ENCODE measurements at regions not wholly inside any gene's neighbourhood (a gene's known extent, or its start where the extent isn't known, plus 50 kb on each side); places are given as distances from the start of the nearest gene placed in this dataset.

GRCh38 chr18:23388357-23388756, 64.7 kb upstream of the RIOK3 start:
- Histone ChIP-seq H3K27me3 (ENCODE audit: control insufficient read depth in 1 of 2, insufficient read depth in 2 of 2, low read length in 2 of 2) (no peaks in the 10 kb centered on the region), H3K4me1 (ENCODE audit: insufficient read depth, low read length) (no peaks in the 10 kb centered on the region), H3K4me3 (ENCODE audit: low read depth in 1 of 2, low read length in 2 of 2) (no peak overlapping the region), H3K9ac (ENCODE audit: low read length) (no peak overlapping the region), H3K27ac (ENCODE audit: low read depth, low read length) (no peak overlapping the region), H3K36me3 (ENCODE audit: insufficient read depth, low read length) (no peaks in the 10 kb centered on the region), H3K9me3 (ENCODE audit: low read length) (no peaks in the 10 kb centered on the region)

- no peak overlapping the region for H3K27ac ChIP-seq (ENCODE audit: low read depth, low read length)
- H3K4me1 ChIP-seq (ENCODE audit: insufficient read depth, low read length): no peaks in the 10 kb centered on the region
- H3K4me3 ChIP-seq (ENCODE audit: low read depth in 1 of 2, low read length in 2 of 2): no peak overlapping the region
- H3K9me3 ChIP-seq (ENCODE audit: low read length): no peaks in the 10 kb centered on the region
- H3K36me3 ChIP-seq (ENCODE audit: insufficient read depth, low read length): no peaks in the 10 kb centered on the region
- no peak overlapping the region for H3K9ac ChIP-seq (ENCODE audit: low read length)
- no peaks in the 10 kb centered on the region for H3K27me3 ChIP-seq (ENCODE audit: control insufficient read depth in 1 of 2, insufficient read depth in 2 of 2, low read length in 2 of 2)
These were observed 61.9 kb upstream of the RIOK3 start for GRCh38 chr18:23391156-23391555.

- H3K4me3 ChIP-seq (ENCODE audit: low read depth in 1 of 2, low read length in 2 of 2): no peak overlapping the region
- no peaks in the 10 kb centered on the region for H3K9me3 ChIP-seq (ENCODE audit: low read length)
- no peaks in the 10 kb centered on the region for H3K4me1 ChIP-seq (ENCODE audit: insufficient read depth, low read length)
- H3K27ac ChIP-seq (ENCODE audit: low read depth, low read length): no peak overlapping the region
- no peaks in the 10 kb centered on the region for H3K27me3 ChIP-seq (ENCODE audit: control insufficient read depth in 1 of 2, insufficient read depth in 2 of 2, low read length in 2 of 2)
- no peak overlapping the region for H3K9ac ChIP-seq (ENCODE audit: low read length)
- no peaks in the 10 kb centered on the region for H3K36me3 ChIP-seq (ENCODE audit: insufficient read depth, low read length)
These were observed 55.2 kb upstream of the RIOK3 start for GRCh38 chr18:23397907-23398306.

- Histone ChIP-seq H3K9ac (ENCODE audit: low read length) (no peak overlapping the region), H3K36me3 (ENCODE audit: insufficient read depth, low read length) (no peaks in the 10 kb centered on the region), H3K4me1 (ENCODE audit: insufficient read depth, low read length) (no peaks in the 10 kb centered on the region), H3K9me3 (ENCODE audit: low read length) (no peaks in the 10 kb centered on the region), H3K27me3 (ENCODE audit: control insufficient read depth in 1 of 2, insufficient read depth in 2 of 2, low read length in 2 of 2) (no peaks in the 10 kb centered on the region), H3K4me3 (ENCODE audit: low read depth in 1 of 2, low read length in 2 of 2) (no peak overlapping the region), H3K27ac (ENCODE audit: low read depth, low read length) (no peak overlapping the region)
These were observed 54.7 kb upstream of the RIOK3 start for GRCh38 chr18:23398401-23398800.

GRCh38 chr18:23399067-23399466, 54.0 kb upstream of the RIOK3 start:
- H3K9ac ChIP-seq (ENCODE audit: low read length): no peak overlapping the region
- no peaks in the 10 kb centered on the region for H3K9me3 ChIP-seq (ENCODE audit: low read length)
- H3K4me3 ChIP-seq (ENCODE audit: low read depth in 1 of 2, low read length in 2 of 2): no peak overlapping the region
- no peaks in the 10 kb centered on the region for H3K4me1 ChIP-seq (ENCODE audit: insufficient read depth, low read length)
- H3K27ac ChIP-seq (ENCODE audit: low read depth, low read length): no peak overlapping the region
- H3K27me3 ChIP-seq (ENCODE audit: control insufficient read depth in 1 of 2, insufficient read depth in 2 of 2, low read length in 2 of 2): no peaks in the 10 kb centered on the region
- H3K36me3 ChIP-seq (ENCODE audit: insufficient read depth, low read length): no peaks in the 10 kb centered on the region

- Histone ChIP-seq H3K4me3 (ENCODE audit: low read depth in 1 of 2, low read length in 2 of 2) (no peak overlapping the region), H3K9me3 (ENCODE audit: low read length) (no peaks in the 10 kb centered on the region), H3K27me3 (ENCODE audit: control insufficient read depth in 1 of 2, insufficient read depth in 2 of 2, low read length in 2 of 2) (no peaks in the 10 kb centered on the region), H3K9ac (ENCODE audit: low read length) (no peak overlapping the region), H3K27ac (ENCODE audit: low read depth, low read length) (no peak overlapping the region), H3K4me1 (ENCODE audit: insufficient read depth, low read length) (no peaks in the 10 kb centered on the region), H3K36me3 (ENCODE audit: insufficient read depth, low read length) (no peaks in the 10 kb centered on the region)
These were observed 52.2 kb upstream of the RIOK3 start for GRCh38 chr18:23400918-23401317.

GRCh38 chr18:23401400-23402347, 51.4 kb upstream of the RIOK3 start:
- Histone ChIP-seq H3K4me3 (ENCODE audit: low read depth in 1 of 2, low read length in 2 of 2) (no peak overlapping the region), H3K27ac (ENCODE audit: low read depth, low read length) (no peak overlapping the region), H3K4me1 (ENCODE audit: insufficient read depth, low read length) (no peaks in the 10 kb centered on the region), H3K36me3 (ENCODE audit: insufficient read depth, low read length) (no peaks in the 10 kb centered on the region), H3K9me3 (ENCODE audit: low read length) (no peaks in the 10 kb centered on the region), H3K27me3 (ENCODE audit: control insufficient read depth in 1 of 2, insufficient read depth in 2 of 2, low read length in 2 of 2) (no peaks in the 10 kb centered on the region), H3K9ac (ENCODE audit: low read length) (no peak overlapping the region)

Measured in muscle layer of colon (tissue), 2 donors.